GM18517 (cell line): ENCODE measurements at regions not wholly inside any gene's neighbourhood (a gene's known extent, or its start where the extent isn't known, plus 50 kb on each side); places are given as distances from the start of the nearest gene placed in this dataset.

Experiments
- ATAC-seq: cut with Tn5 transposase; IDR thresholded peaks from one replicate; pipeline ENCODE4 v1.9.1; 2021; ENCODE audit warnings: mild to moderate bottlenecking, moderate library complexity; ENCODE audit not compliant: unreplicated experiment

- ATAC-seq: no peak
Observed at GRCh38 chr3:189500299-189500698, 130.9 kb upstream of the TP63 start.

GRCh38 chr3:189500798-189501495 lies 130.2 kb upstream of the TP63 start:
- no peak for ATAC-seq

DNA sequence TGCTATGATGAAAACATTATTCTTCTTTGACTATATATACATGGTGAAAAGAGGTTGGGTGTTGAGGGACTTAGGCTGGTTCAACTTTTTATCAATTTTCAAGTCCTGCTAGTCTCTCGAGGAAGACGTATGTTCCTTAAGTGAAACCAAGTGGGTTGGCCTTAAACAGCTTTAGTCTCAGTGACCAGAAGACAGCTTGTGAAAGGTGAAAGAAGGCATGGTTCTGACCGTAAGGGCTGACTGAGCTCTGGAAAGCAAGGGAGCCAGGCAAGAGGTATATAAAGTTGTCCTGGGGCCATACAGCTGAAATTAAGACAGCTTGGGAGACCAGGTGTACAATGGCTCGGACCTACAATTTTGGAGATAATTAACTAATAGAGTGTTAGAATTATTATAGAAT lies 128.9 kb upstream of the TP63 start:
- no peak for ATAC-seq

DNA sequence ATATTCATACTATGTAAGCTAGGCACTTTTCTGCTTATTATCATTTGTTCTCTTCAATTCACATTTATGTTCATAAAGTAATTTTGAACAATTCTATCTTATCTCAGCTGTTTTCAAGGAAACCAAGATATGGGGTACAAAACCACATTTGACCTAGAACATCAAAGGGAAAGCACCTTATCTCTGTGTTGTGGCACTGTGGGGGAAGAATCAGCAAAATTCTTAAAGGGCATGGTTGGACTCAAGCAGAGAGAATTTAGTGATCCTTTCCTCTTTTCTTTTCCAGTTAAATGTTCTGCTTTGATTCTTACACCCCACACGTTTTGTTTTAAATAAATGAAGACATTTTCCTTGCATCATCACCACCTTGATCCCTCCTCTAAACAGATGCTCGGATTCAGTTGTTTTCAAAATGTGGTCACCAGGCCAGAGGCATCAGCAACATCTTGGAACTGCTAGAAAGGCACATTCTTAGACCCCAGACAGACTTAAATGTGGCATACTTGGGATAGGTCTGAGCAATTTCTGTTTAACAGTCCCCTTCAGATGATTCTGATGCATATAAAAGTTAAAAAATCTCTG lies 128.4 kb upstream of the TP63 start:
- ATAC-seq: no peak

- ATAC-seq: no peak
Observed at GRCh38 chr3:189507856-189508255, 123.3 kb upstream of the TP63 start.

- ATAC-seq: no peak
Observed at GRCh38 chr3:189508784-189509501, 122.2 kb upstream of the TP63 start.

GRCh38 chr3:189512039-189512438 lies 119.2 kb upstream of the TP63 start:
- ATAC-seq: peak; percentile 87

DNA sequence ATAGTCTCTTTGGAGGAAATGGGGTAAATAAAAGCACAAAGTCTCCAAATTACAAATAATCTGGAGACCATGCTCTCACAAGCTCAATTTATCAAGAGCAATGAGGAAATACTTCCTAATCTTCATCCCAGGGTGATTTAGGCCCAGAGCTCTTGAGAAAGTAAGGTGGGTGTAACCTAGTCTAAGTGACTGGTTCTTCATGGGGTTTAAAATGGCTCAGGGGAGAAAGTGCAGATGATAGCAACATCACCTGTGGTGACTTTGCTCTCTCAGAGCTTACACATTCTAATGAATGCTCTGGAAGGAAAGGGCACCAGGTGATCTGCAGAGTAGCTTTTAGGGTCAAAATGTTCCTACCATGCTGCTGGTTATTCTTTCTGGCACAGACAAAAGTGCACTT lies 118.4 kb upstream of the TP63 start:
- no peak for ATAC-seq

GRCh38 chr3:189513281-189514117 lies 117.7 kb upstream of the TP63 start:
- ATAC-seq: no peak

DNA sequence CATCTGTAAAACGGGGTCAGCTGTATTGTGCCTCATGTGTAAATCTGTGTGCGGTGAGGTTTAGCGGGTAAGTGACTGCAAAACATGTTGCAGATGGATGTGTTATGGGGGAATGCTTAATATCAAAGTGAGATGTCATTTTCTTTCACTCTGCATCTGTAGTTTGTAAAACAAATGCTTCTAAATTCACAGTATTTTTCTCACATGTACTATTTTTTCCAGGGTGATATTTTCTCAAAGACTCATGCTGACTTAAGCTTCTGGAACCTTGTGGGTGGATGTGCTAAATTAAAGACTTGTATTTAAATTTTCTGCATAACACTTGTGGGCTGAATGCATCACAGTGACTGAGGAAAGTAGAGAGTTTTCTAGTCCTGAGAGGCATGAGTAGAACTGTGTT lies 115.2 kb upstream of the TP63 start:
- no peak for ATAC-seq

DNA sequence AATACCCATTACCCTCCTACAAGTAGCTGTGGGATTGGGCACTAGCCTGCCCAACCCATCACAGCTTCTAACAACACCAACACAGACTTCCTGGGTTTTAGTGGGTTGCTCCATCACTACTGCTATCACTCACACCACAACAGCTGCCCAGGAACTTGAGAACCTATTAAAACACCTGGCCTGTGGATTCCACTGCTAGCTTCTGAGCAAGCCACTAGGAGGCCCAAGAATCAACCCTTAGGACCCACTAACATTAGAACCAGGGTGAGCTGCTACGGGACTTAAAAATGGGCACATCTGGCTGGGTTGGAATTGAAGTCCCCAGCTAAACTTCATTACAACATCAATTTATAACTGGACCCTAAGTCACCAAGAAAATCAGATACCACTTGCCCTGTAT lies 113.2 kb upstream of the TP63 start:
- ATAC-seq: no peak

- no peak for ATAC-seq
Observed at GRCh38 chr3:189519458-189519857, 111.7 kb upstream of the TP63 start.

DNA sequence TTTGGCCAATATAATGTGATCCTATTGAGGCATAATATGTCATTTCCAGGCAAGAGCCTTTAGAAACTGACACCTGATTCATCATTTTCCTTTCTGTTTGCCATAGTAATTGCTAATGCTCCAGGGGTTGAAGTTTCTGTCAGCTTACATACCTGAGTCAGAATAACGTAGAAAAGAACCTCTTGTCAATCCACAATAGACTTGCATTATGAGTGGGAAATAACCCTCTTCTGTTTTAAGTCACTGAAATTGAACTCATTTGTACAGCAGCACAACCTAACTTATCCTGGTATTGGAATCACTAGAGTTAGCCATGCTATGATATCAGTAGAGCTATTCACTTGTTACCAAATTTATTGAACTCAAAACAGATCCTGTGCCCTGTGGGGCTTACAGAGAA lies 101.7 kb upstream of the TP63 start:
- no peak for ATAC-seq

GRCh38 chr3:189529889-189530471 lies 101.2 kb upstream of the TP63 start:
- ATAC-seq: no peak

GRCh38 chr3:189530822-189531221 lies 100.4 kb upstream of the TP63 start:
- no peak for ATAC-seq

GRCh38 chr3:189531271-189531670 lies 99.9 kb upstream of the TP63 start:
- ATAC-seq: no peak

GRCh38 chr3:189534531-189534930 lies 96.7 kb upstream of the TP63 start:
- ATAC-seq: no peak

- ATAC-seq: no peak
Observed at GRCh38 chr3:189537135-189537534, 94.1 kb upstream of the TP63 start.

DNA sequence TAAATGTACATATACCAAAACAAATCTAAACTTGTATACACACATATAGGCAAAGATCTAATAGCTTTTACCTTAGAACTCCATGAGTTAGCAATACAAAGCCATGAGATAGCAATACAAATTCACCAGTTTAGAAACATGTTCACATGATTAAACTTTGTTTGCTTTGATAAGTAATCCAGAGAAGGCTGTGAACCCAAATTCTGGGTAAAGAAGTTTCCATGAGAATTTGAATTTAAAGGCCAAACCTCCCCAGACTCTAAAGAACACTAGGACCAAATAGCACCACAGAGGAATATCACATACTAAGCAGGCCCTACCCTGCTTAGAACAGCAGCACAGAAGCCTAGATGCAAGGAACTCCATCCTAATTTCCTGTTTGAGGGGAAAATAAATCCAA lies 83.7 kb upstream of the TP63 start:
- ATAC-seq: no peak

DNA sequence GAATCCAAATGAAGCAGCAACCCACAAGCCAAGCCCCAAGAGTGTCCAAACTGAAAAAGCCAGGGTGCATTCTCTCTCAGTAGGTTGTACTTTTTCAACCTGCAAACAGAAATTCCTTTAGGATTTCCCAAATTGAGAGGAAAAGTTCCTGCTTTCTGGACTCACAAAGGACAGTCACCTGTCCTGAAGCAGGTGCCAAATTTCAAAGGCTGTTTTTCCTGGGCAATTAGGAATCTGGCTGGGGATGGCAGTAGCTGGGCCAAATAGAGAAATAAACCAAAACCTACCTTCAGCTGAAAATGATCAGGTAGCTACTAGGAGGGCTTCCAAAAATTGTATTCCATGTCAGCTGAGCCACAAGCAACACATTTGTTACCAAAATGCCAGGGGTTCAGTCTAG lies 83.1 kb upstream of the TP63 start:
- no peak for ATAC-seq

- no peak for ATAC-seq
Observed at GRCh38 chr3:189551007-189551406, 80.2 kb upstream of the TP63 start.
